WI38 (cell line): ENCODE measurements at regions not wholly inside any gene's neighbourhood (a gene's known extent, or its start where the extent isn't known, plus 50 kb on each side); places are given as distances from the start of the nearest gene placed in this dataset.

ENCODE experiments used
- H3K4me3 ChIP-seq: 2 replicates; pipeline ENCODE4 v1.5.1; 2011; ENCODE audit warnings: low read depth, mild to moderate bottlenecking, control low read depth, low read length
- CTCF ChIP-seq: IDR thresholded peaks from 2 replicates; pipeline ENCODE4 v1.5.1; 2012; ENCODE audit warnings: low read depth, mild to moderate bottlenecking, control low read depth, low read length

- TF ChIP-seq CTCF: no peak
- no peak overlapping the region for H3K4me3 ChIP-seq
Observed at GRCh38 chr12:126419131-126419530, 1353.9 kb downstream of the AACS start.

GRCh38 chr12:126424696-126425095, 1359.5 kb downstream of the AACS start:
- no peak overlapping the region for H3K4me3 ChIP-seq
- TF ChIP-seq CTCF: no peak

GRCh38 chr12:126425264-126425663, 1360.0 kb downstream of the AACS start:
- TF ChIP-seq CTCF: no peak
- H3K4me3 ChIP-seq: no peak overlapping the region

DNA sequence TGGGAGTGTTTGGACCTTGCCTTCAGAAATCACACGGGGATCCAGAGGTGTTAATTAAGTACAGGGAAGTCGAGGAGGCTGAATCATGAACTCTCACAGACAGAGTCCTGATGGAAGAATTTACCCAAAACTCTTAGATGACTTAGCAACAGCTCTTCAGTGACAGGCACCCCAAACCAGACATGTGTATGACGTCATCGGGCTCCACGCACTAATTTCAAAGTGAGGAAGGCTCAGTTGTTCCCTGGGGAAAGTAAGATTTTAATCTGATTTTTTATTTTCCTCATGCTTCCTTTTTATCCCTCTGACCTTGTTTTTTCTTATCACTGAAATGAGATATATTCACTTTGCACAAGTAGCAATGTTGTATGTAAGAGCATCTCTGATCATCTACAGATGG, 1363.5 kb downstream of the AACS start:
- no peak overlapping the region for H3K4me3 ChIP-seq
- TF ChIP-seq CTCF: no peak

GRCh38 chr12:126430921-126431320, 1365.7 kb downstream of the AACS start:
- no peak overlapping the region for H3K4me3 ChIP-seq
- no peak for TF ChIP-seq CTCF

- TF ChIP-seq CTCF: no peak
- H3K4me3 ChIP-seq: no peak overlapping the region
Observed at GRCh38 chr12:126431767-126432166, 1366.5 kb downstream of the AACS start.

DNA sequence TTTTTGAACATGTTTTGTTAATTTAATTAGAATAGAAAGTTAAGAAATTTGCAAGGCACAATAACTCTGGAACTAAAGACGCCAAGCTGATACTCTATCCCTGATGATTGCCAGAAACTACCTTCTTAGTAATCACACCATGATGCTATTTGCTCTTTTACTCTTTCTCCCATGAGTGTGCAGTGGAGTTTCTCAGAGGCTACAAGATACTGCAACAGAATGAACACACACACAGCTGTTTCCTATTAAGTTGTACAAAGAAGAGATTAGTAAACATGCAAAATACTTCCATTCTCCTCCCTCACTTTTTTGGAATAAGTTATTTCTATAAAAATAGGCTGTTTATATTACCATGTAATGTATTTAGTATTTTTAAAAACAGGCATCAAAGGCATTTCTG, 1367.5 kb downstream of the AACS start:
- TF ChIP-seq CTCF: no peak

More for the DNA sequence above, 1367.5 kb downstream of the AACS start:
- no peak overlapping the region for H3K4me3 ChIP-seq
